ENCODE measurements at regions not wholly inside any gene's neighbourhood (a gene's known extent, or its start where the extent isn't known, plus 50 kb on each side); places are given as distances from the start of the nearest gene placed in this dataset.
"Not testable (repeated sequence)": the region's sequence is repeated elsewhere in the genome, so short reads cannot be mapped to it uniquely, and the experiment has no call there.

- no peak for DNase-seq (ENCODE audit: extremely low spot score)
- CTCF ChIA-PET: no interaction called here
- no peak for TF ChIP-seq FOXA1 (IDR thresholded peaks at IDR 0.05)
- no peak for TF ChIP-seq SUZ12 (IDR thresholded peaks at IDR 0.05)
- no peak for TF ChIP-seq ARNT (IDR thresholded peaks at IDR 0.05)
- POLR2A ChIA-PET: no interaction called here
These were observed 581.8 kb downstream of the EPM2A start for GRCh38 chr6:145153495-145153894.

- TF ChIP-seq ZNF384 (IDR thresholded peaks at IDR 0.05) (no peak), ARNT (IDR thresholded peaks at IDR 0.05) (no peak), SP1 (IDR thresholded peaks at IDR 0.05) (no peak), ELF4 (IDR thresholded peaks at IDR 0.05) (no peak), LEF1 (IDR thresholded peaks at IDR 0.05; ENCODE audit: borderline replicate concordance) (no peak), TARDBP (IDR thresholded peaks at IDR 0.05) (no peak), FOXA1 (IDR thresholded peaks at IDR 0.05) (no peak)
- DNase-seq (ENCODE audit: extremely low spot score): no peak
- ChIA-PET POLR2A (no interaction called here), CTCF (no interaction called here)
These were observed 579.9 kb downstream of the EPM2A start for GRCh38 chr6:145155411-145155810.

GRCh38 chr6:145155873-145156782 is 579.2 kb downstream of the EPM2A start:
- DNase-seq (ENCODE audit: extremely low spot score): no peak
- TF ChIP-seq PKNOX1 (IDR thresholded peaks at IDR 0.05) (no peak), FOXA1 (IDR thresholded peaks at IDR 0.05) (no peak), TARDBP (IDR thresholded peaks at IDR 0.05) (no peak), LEF1 (IDR thresholded peaks at IDR 0.05; ENCODE audit: borderline replicate concordance) (no peak), HDGF (IDR thresholded peaks at IDR 0.05; ENCODE audit: borderline replicate concordance) (no peak), FOXK2 (IDR thresholded peaks at IDR 0.05) (no peak)
- ChIA-PET CTCF (no interaction called here), POLR2A (no interaction called here)

DNA sequence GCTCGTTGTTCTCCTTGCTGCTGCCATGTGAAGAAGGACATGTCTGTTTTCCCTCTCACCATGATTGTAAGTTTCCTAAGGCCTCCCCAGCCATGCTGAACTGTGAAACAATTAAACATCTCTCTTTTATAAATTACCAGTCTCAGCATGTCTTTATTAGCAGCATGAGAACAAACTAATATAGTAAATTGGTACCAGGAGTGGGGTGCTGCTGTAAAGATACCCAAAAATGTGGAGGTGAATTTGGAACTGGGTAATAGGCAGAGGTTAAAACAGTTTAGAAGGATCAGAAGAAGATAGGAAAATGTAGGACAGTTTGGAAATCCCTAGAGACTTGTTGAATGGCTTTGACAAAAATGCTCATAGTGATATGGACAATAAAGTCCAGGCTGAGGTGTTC is 576.7 kb downstream of the EPM2A start:
- POLR2A ChIA-PET; CTCF ChIA-PET; DNase-seq (ENCODE audit: extremely low spot score): not testable (repeated sequence)

- ChIA-PET POLR2A (no interaction called here), CTCF (no interaction called here)
- TF ChIP-seq NFRKB (IDR thresholded peaks at IDR 0.05) (no peak), ELF4 (IDR thresholded peaks at IDR 0.05) (no peak), LEF1 (IDR thresholded peaks at IDR 0.05; ENCODE audit: borderline replicate concordance) (no peak), TARDBP (IDR thresholded peaks at IDR 0.05) (no peak), SUZ12 (IDR thresholded peaks at IDR 0.05) (no peak), FOXM1 (IDR thresholded peaks at IDR 0.05; ENCODE audit: borderline replicate concordance) (no peak), CTBP1 (IDR thresholded peaks at IDR 0.05; ENCODE audit: borderline replicate concordance) (no peak), L3MBTL2 (conservative IDR thresholded peaks at IDR 0.05) (no peak), FOXA1 (IDR thresholded peaks at IDR 0.05) (no peak), SP1 (IDR thresholded peaks at IDR 0.05) (no peak), FOXK2 (IDR thresholded peaks at IDR 0.05) (no peak)
- no peak for DNase-seq (ENCODE audit: extremely low spot score)
These were observed 575.4 kb downstream of the EPM2A start for GRCh38 chr6:145159921-145160320.

DNA sequence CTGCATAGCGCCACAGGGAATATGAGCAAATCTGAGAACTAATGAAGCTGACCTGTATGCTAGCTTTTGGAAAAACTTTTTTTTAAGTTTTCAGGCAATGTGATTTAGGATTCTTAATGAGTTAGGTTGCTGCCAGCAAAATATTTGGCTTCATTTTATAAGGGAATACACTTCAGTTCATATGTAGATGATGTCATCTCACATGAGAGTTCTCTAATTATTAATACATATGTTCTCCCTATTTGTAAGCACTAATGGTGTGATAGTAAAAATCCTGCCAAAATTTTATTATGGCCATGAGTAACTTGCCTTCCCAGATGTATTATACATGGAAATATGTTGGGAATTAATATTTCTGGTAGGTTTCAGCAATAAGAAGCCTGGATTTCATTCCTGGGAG is 573.8 kb downstream of the EPM2A start:
- DNase-seq (ENCODE audit: extremely low spot score): no peak
- POLR2A ChIA-PET: no interaction called here
- CTCF ChIA-PET: no interaction called here
- TF ChIP-seq NFRKB (IDR thresholded peaks at IDR 0.05) (no peak), L3MBTL2 (conservative IDR thresholded peaks at IDR 0.05) (no peak), PKNOX1 (IDR thresholded peaks at IDR 0.05) (no peak), BHLHE40 (IDR thresholded peaks at IDR 0.05; ENCODE audit: borderline replicate concordance) (no peak), FOXM1 (IDR thresholded peaks at IDR 0.05; ENCODE audit: borderline replicate concordance) (no peak), SUZ12 (IDR thresholded peaks at IDR 0.05) (no peak), SP1 (IDR thresholded peaks at IDR 0.05) (no peak), ARNT (IDR thresholded peaks at IDR 0.05) (no peak), ZNF384 (IDR thresholded peaks at IDR 0.05) (no peak)

DNA sequence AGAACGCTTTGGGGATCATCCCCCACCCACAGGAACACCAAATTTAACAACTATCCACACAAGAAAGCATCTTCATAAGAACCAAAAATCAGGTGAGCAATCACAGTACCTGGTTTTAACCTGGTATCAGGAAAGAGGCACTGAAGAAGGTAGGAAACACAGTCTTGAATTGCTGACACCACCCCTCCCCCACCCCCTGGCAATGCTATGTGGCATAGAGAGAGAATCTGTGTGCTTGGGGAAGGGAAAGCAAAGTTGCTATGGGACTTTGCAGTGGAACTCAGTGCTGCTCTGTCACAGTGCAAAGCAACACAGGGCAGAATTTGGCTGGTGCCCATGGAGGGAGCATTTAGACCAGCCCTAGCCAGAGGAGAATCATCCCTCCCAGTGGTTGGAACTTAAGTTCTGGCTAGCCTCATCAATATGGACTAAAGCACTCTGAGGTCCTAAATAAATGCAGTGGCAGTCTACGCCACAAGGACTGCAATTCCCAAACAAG is 565.5 kb downstream of the EPM2A start:
- DNase-seq (ENCODE audit: extremely low spot score): no peak
- ChIA-PET CTCF (no interaction called here), POLR2A (no interaction called here)
- TF ChIP-seq L3MBTL2 (conservative IDR thresholded peaks at IDR 0.05) (no peak), FOXM1 (IDR thresholded peaks at IDR 0.05; ENCODE audit: borderline replicate concordance) (no peak), FOXK2 (IDR thresholded peaks at IDR 0.05) (no peak), TARDBP (IDR thresholded peaks at IDR 0.05) (no peak)

DNA sequence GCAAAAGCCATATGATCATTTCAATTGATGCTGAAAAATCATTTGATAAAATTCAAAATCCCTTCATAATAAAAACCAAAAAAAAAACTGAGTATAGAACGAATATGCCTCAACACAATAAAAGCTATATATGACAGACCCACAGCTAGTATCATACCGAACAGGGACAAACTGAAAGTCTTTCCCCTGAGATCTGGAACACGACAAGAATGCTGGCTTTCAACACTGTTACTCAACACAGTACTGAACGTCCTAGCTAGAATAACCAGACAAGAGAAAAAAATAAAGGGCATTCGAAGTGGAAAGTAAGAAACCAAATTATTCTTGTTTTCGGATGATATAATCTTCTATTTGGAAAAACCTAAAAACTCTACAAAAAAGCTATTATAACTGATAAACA is 559.9 kb downstream of the EPM2A start:
- ChIA-PET POLR2A (no interaction called here), CTCF (no interaction called here)
- no peak for TF ChIP-seq CTBP1 (IDR thresholded peaks at IDR 0.05; ENCODE audit: borderline replicate concordance)
- no peak for DNase-seq (ENCODE audit: extremely low spot score)
